H1 (cell line): ENCODE measurements at regions not wholly inside any gene's neighbourhood (a gene's known extent, or its start where the extent isn't known, plus 50 kb on each side); places are given as distances from the start of the nearest gene placed in this dataset.

Experiments used
- BACH1 ChIP-seq: IDR thresholded peaks from 2 replicates; pipeline ENCODE4 v1.6.1; 2012; ENCODE audit warnings: low read length, improper control_type of control experiment
- BCL11A ChIP-seq, 2 experiments: IDR thresholded peaks; one replicate each; pipeline ENCODE4 v1.6.1; 2011; ENCODE audit warnings: low read depth in 2 of 2, low read length in 2 of 2, mild to moderate bottlenecking in 2 of 2
- CEBPB ChIP-seq: IDR thresholded peaks from 2 replicates; pipeline ENCODE4 v1.6.1; 2012; ENCODE audit warnings: low read depth, low read length
- CHD1 ChIP-seq: IDR thresholded peaks from 2 replicates; pipeline ENCODE4 v1.6.1; 2012; ENCODE audit warnings: low read depth, low read length, improper control_type of control experiment
- RFX5 ChIP-seq: IDR thresholded peaks from 2 replicates; pipeline ENCODE4 v1.6.1; 2011; ENCODE audit warnings: low read depth, low read length, improper control_type of control experiment, borderline replicate concordance
- SAP30 ChIP-seq: fragments of 300-600 bp; sonication (generic); IDR thresholded peaks from 2 replicates; pipeline ENCODE4 v1.7.1; 2012; ENCODE audit warnings: low read length, moderate library complexity, mild to moderate bottlenecking, inconsistent platforms; ENCODE audit not compliant: insufficient read depth, insufficient replicate concordance
- SP4 ChIP-seq: IDR thresholded peaks from 2 replicates; pipeline ENCODE4 v1.6.1; 2012; ENCODE audit warnings: low read length, inconsistent platforms
- TBP ChIP-seq: IDR thresholded peaks from 2 replicates; pipeline ENCODE4 v1.6.1; 2011; ENCODE audit warnings: low read depth, low read length, improper control_type of control experiment

DNA sequence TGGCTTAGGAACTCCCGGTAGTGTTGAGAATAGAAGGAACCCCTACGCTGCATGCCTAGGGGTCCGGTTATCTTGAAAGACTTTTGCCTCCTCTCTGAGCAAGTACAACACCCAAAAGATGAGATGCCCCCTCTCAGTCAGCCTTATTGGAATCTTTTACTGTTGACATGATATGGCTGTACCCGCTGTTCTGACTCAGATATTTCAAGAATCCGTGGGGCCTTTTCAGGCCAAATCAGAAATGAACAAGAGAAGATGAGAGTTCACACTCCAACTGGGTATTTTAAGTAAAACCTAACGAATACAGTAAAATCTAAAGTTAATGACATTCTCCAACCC is 164.2 kb downstream of the PPIAL4G start (continued):
- no peak for TF ChIP-seq RFX5
- no peak for TF ChIP-seq TBP
- TF ChIP-seq BCL11A (IDR thresholded peaks at IDR 0.05; ENCODE audit: low read depth in 2 of 2, low read length in 2 of 2), result no peak
- no peak for TF ChIP-seq SP4
- no peak for TF ChIP-seq CHD1
- no peak for TF ChIP-seq CEBPB
- TF ChIP-seq BACH1, result no peak
- TF ChIP-seq SAP30, result no peak
